OCI-LY1 (cell line): ENCODE measurements at regions not wholly inside any gene's neighbourhood (a gene's known extent, or its start where the extent isn't known, plus 50 kb on each side); places are given as distances from the start of the nearest gene placed in this dataset.

Experiments used
- H2AFZ ChIP-seq: fragments of 200-600 bp; sonication (generic), shearing (Covaris generic); 2 replicates; pipeline ENCODE4 v1.6.0; 2014; ENCODE audit warnings: antibody characterized with exemption, mild to moderate bottlenecking, low read length
- H3F3A ChIP-seq: fragments of 200-600 bp; sonication (generic), shearing (Covaris generic); 2 replicates; pipeline ENCODE4 v1.6.0; 2014; ENCODE audit warnings: mild to moderate bottlenecking, antibody characterized with exemption, low read length, moderate library complexity; ENCODE audit not compliant: insufficient read depth
- H3K27ac ChIP-seq: fragments of 200-600 bp; sonication (generic); 2 replicates; pipeline ENCODE4 v1.5.1; 2014; ENCODE audit warnings: low read length, mixed run types, mild to moderate bottlenecking, low read depth; ENCODE audit not compliant: poor library complexity, severe bottlenecking
- H3K27me3 ChIP-seq: fragments of 200-600 bp; sonication (generic); 2 replicates; pipeline ENCODE4 v1.6.0; 2014; ENCODE audit warnings: antibody characterized with exemption, mild to moderate bottlenecking, low read length, moderate library complexity; ENCODE audit not compliant: insufficient read depth
- H3K36me3 ChIP-seq: fragments of 200-600 bp; sonication (generic); 2 replicates; pipeline ENCODE4 v1.6.1; 2014; ENCODE audit warnings: mild to moderate bottlenecking, antibody characterized with exemption, low read length, moderate library complexity, mixed read lengths; ENCODE audit not compliant: insufficient read depth
- H3K4me1 ChIP-seq: fragments of 200-600 bp; sonication (generic); 2 replicates; pipeline ENCODE4 v1.5.1; 2014; ENCODE audit warnings: mild to moderate bottlenecking, low read length, moderate library complexity; ENCODE audit not compliant: insufficient read depth, severe bottlenecking
- H3K4me2 ChIP-seq: fragments of 200-600 bp; sonication (generic), shearing (Covaris generic); 2 replicates; pipeline ENCODE4 v1.6.1; 2014; ENCODE audit warnings: low read length
- H3K4me3 ChIP-seq: fragments of 200-600 bp; sonication (generic); 2 replicates; pipeline ENCODE4 v1.5.1; 2014; ENCODE audit warnings: low read length, low read depth, mild to moderate bottlenecking, mixed read lengths; ENCODE audit not compliant: poor library complexity, severe bottlenecking
- H3K79me2 ChIP-seq: fragments of 200-600 bp; shearing (Covaris generic); 2 replicates; pipeline ENCODE4 v1.6.1; 2016; ENCODE audit warnings: mixed run types, low read length, mixed read lengths; ENCODE audit not compliant: insufficient read depth
- H3K9ac ChIP-seq: fragments of 200-600 bp; sonication (generic), shearing (Covaris generic); 2 replicates; pipeline ENCODE4 v1.6.1; 2014; ENCODE audit warnings: mild to moderate bottlenecking, low read length, mixed read lengths
- H3K9me2 ChIP-seq: fragments of 200-600 bp; sonication (generic), shearing (Covaris generic); 2 replicates; pipeline ENCODE4 v1.6.1; 2014; ENCODE audit warnings: low read depth, mild to moderate bottlenecking, low read length, mixed read lengths
- H3K9me3 ChIP-seq: fragments of 200-600 bp; shearing (Covaris generic); 2 replicates; pipeline ENCODE4 v1.6.1; 2014; ENCODE audit warnings: low read length, mixed read lengths
- H4K20me1 ChIP-seq: fragments of 200-600 bp; sonication (generic), shearing (Covaris generic); 2 replicates; pipeline ENCODE4 v1.6.0; 2016; ENCODE audit warnings: mild to moderate bottlenecking, low read length; ENCODE audit not compliant: insufficient read depth
- EZH2 ChIP-seq: fragments of 200-600 bp; sonication (generic), shearing (Covaris generic); IDR thresholded peaks from 2 replicates; pipeline ENCODE4 v1.8.0; 2017; ENCODE audit warnings: borderline replicate concordance, mixed run types, mild to moderate bottlenecking, antibody characterized with exemption, low read length, moderate library complexity, mixed read lengths
- TF ChIP-seq, protein P1 (sequence below): fragments of 200-600 bp; sonication (generic), shearing (Covaris generic); IDR thresholded peaks from 2 replicates; pipeline ENCODE4 v1.5.1; 2017; ENCODE audit warnings: mild to moderate bottlenecking, antibody characterized with exemption, low read length, moderate library complexity, mixed read lengths

GRCh38 chr4:161291222-161291621, 872.6 kb downstream of the FSTL5 start:
- Histone ChIP-seq H3K9me3 (no peaks in the 10 kb centered on the region), H3K27me3 (no peaks in the 10 kb centered on the region), H3K4me3 (no peak overlapping the region), H3K79me2 (no peaks in the 10 kb centered on the region), H3F3A (no peaks in the 10 kb centered on the region), H3K9me2 (no peaks in the 10 kb centered on the region), H3K4me2 (no peak overlapping the region), H2AFZ (no peak overlapping the region), H3K27ac (no peak overlapping the region), H3K9ac (no peak overlapping the region), H4K20me1 (no peaks in the 10 kb centered on the region), H3K36me3 (no peaks in the 10 kb centered on the region), H3K4me1 (no peaks in the 10 kb centered on the region)
- TF ChIP-seq, protein P1, sequence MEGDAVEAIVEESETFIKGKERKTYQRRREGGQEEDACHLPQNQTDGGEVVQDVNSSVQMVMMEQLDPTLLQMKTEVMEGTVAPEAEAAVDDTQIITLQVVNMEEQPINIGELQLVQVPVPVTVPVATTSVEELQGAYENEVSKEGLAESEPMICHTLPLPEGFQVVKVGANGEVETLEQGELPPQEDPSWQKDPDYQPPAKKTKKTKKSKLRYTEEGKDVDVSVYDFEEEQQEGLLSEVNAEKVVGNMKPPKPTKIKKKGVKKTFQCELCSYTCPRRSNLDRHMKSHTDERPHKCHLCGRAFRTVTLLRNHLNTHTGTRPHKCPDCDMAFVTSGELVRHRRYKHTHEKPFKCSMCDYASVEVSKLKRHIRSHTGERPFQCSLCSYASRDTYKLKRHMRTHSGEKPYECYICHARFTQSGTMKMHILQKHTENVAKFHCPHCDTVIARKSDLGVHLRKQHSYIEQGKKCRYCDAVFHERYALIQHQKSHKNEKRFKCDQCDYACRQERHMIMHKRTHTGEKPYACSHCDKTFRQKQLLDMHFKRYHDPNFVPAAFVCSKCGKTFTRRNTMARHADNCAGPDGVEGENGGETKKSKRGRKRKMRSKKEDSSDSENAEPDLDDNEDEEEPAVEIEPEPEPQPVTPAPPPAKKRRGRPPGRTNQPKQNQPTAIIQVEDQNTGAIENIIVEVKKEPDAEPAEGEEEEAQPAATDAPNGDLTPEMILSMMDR, result no peak

GRCh38 chr4:161287678-161288352, 876.0 kb downstream of the FSTL5 start:
- no peak overlapping the region for H3K9ac ChIP-seq
- H3K27me3 ChIP-seq, result no peaks in the 10 kb centered on the region
- no peak overlapping the region for H2AFZ ChIP-seq
- H4K20me1 ChIP-seq, result no peaks in the 10 kb centered on the region
- H3F3A ChIP-seq, result no peaks in the 10 kb centered on the region
- H3K36me3 ChIP-seq, result no peaks in the 10 kb centered on the region
- H3K4me3 ChIP-seq, result no peak overlapping the region
- H3K79me2 ChIP-seq, result no peaks in the 10 kb centered on the region
- no peaks in the 10 kb centered on the region for H3K9me2 ChIP-seq
- no peaks in the 10 kb centered on the region for H3K4me1 ChIP-seq
- H3K9me3 ChIP-seq, result no peaks in the 10 kb centered on the region
- H3K27ac ChIP-seq, result no peak overlapping the region
- no peak overlapping the region for H3K4me2 ChIP-seq
- TF ChIP-seq EZH2, result no peak
- TF ChIP-seq, protein P1, result no peak

- no peaks in the 10 kb centered on the region for H3K36me3 ChIP-seq
- H3K9me2 ChIP-seq, result no peaks in the 10 kb centered on the region
- H3K27ac ChIP-seq, result no peak overlapping the region
- no peak overlapping the region for H3K4me3 ChIP-seq
- H4K20me1 ChIP-seq, result no peaks in the 10 kb centered on the region
- H3K9me3 ChIP-seq, result no peaks in the 10 kb centered on the region
- H3K4me2 ChIP-seq, result no peak overlapping the region
- H3F3A ChIP-seq, result no peaks in the 10 kb centered on the region
- no peak for TF ChIP-seq EZH2
- TF ChIP-seq, protein P1, result no peak
- no peaks in the 10 kb centered on the region for H3K79me2 ChIP-seq
- no peaks in the 10 kb centered on the region for H3K4me1 ChIP-seq
- H3K27me3 ChIP-seq, result no peaks in the 10 kb centered on the region
- H3K9ac ChIP-seq, result no peak overlapping the region
- no peak overlapping the region for H2AFZ ChIP-seq
Measured at GRCh38 chr4:161285461-161285860, 878.3 kb downstream of the FSTL5 start.
